ENCODE measurements at regions not wholly inside any gene's neighbourhood (a gene's known extent, or its start where the extent isn't known, plus 50 kb on each side); places are given as distances from the start of the nearest gene placed in this dataset.

- TF ChIP-seq, protein P1, sequence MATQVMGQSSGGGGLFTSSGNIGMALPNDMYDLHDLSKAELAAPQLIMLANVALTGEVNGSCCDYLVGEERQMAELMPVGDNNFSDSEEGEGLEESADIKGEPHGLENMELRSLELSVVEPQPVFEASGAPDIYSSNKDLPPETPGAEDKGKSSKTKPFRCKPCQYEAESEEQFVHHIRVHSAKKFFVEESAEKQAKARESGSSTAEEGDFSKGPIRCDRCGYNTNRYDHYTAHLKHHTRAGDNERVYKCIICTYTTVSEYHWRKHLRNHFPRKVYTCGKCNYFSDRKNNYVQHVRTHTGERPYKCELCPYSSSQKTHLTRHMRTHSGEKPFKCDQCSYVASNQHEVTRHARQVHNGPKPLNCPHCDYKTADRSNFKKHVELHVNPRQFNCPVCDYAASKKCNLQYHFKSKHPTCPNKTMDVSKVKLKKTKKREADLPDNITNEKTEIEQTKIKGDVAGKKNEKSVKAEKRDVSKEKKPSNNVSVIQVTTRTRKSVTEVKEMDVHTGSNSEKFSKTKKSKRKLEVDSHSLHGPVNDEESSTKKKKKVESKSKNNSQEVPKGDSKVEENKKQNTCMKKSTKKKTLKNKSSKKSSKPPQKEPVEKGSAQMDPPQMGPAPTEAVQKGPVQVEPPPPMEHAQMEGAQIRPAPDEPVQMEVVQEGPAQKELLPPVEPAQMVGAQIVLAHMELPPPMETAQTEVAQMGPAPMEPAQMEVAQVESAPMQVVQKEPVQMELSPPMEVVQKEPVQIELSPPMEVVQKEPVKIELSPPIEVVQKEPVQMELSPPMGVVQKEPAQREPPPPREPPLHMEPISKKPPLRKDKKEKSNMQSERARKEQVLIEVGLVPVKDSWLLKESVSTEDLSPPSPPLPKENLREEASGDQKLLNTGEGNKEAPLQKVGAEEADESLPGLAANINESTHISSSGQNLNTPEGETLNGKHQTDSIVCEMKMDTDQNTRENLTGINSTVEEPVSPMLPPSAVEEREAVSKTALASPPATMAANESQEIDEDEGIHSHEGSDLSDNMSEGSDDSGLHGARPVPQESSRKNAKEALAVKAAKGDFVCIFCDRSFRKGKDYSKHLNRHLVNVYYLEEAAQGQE (IDR thresholded peaks at IDR 0.05; ENCODE audit: insufficient read depth in 1 of 2, low read depth in 2 of 2, low read length in 1 of 2), result no peak
- TF ChIP-seq CTCF (IDR thresholded peaks at IDR 0.05) (no peak), POLR2AphosphoS5 (IDR thresholded peaks at IDR 0.05; ENCODE audit: low read depth, low read length) (no peak), TCF7L2 (IDR thresholded peaks at IDR 0.05; ENCODE audit: low read depth, low read length) (no peak), SIN3A (IDR thresholded peaks at IDR 0.05; ENCODE audit: borderline replicate concordance, insufficient read depth, low read depth, low read length) (no peak)
Measured at GRCh38 chr5:162410365-162410764, 342.8 kb downstream of the GABRG2 start.

Data from Panc1 (cell line).